Fibroblast of pulmonary artery (primary cell): ENCODE measurements at regions not wholly inside any gene's neighbourhood (a gene's known extent, or its start where the extent isn't known, plus 50 kb on each side); places are given as distances from the start of the nearest gene placed in this dataset.

ENCODE experiments used
- DNase-seq: peaks from one replicate; pipeline ENCODE4 v3.0.0-alpha.2; 2010; ENCODE audit warnings: low read depth
- H3K4me3 ChIP-seq: replicated peaks from 2 replicates; pipeline ENCODE4 v1.5.1; 2011; ENCODE audit warnings: low read depth, mild to moderate bottlenecking, control low read depth, low read length, moderate library complexity
- TF ChIP-seq, protein P1 (sequence below): IDR thresholded peaks from 2 replicates; pipeline ENCODE4 v1.5.1; 2011; ENCODE audit warnings: mild to moderate bottlenecking, control low read depth, low read length, inconsistent platforms; ENCODE audit errors: missing control alignments

GRCh38 chr16:87107201-87107600 lies 210.0 kb downstream of the C16orf95 start:
- TF ChIP-seq, protein P1, sequence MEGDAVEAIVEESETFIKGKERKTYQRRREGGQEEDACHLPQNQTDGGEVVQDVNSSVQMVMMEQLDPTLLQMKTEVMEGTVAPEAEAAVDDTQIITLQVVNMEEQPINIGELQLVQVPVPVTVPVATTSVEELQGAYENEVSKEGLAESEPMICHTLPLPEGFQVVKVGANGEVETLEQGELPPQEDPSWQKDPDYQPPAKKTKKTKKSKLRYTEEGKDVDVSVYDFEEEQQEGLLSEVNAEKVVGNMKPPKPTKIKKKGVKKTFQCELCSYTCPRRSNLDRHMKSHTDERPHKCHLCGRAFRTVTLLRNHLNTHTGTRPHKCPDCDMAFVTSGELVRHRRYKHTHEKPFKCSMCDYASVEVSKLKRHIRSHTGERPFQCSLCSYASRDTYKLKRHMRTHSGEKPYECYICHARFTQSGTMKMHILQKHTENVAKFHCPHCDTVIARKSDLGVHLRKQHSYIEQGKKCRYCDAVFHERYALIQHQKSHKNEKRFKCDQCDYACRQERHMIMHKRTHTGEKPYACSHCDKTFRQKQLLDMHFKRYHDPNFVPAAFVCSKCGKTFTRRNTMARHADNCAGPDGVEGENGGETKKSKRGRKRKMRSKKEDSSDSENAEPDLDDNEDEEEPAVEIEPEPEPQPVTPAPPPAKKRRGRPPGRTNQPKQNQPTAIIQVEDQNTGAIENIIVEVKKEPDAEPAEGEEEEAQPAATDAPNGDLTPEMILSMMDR, result no peak
- no peak overlapping the region for H3K4me3 ChIP-seq

DNA sequence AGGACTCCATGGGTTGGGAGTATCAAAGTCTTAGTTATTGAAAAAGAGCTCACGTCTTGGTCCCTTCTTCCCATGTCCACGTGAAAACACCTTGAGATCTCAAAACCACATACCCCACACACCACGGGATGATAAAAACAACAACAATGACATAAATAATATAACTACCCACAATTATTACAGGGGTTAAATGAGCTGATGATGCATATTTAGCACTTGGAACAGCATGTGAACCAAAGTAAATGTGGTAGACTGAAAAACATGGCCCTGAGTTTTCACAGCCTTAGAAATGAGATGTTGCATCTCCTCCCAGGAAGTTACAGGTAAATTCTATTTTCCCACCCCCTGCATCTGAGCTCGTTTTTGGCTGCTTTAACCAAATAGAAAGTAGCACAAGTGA lies 208.9 kb downstream of the C16orf95 start:
- no peak overlapping the region for H3K4me3 ChIP-seq
- TF ChIP-seq, protein P1, result no peak
- no peak for DNase-seq

More at GRCh38 chr16:87107201-87107600, 210.0 kb downstream of the C16orf95 start:
- no peak for DNase-seq

- no peak for DNase-seq
- H3K4me3 ChIP-seq, result no peak overlapping the region
- TF ChIP-seq, protein P1, result no peak
Observed at GRCh38 chr16:87108941-87109340, 208.3 kb downstream of the C16orf95 start.

DNA sequence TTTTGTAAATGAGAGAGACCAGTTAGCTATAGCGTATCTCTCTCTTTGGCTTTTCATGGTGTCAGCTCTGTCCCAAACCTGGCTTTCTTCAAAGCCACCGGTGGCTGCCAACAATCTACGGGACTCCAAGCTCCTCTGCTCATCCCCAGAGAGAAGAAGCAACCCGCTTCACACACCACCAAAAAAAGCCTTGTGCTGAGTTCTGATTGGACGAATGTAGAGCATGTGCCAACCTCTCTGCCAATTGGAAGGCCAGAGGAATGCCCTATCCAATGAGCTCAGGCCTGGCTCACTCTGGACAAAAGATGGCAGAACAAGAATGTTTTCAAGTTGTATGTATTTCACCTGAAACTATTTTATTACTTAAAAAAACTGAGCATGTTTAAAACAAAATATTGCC lies 202.4 kb downstream of the C16orf95 start:
- TF ChIP-seq, protein P1, result no peak
- no peak for DNase-seq
- H3K4me3 ChIP-seq, result no peak overlapping the region

GRCh38 chr16:87115646-87116045 lies 201.5 kb downstream of the C16orf95 start:
- TF ChIP-seq, protein P1, result no peak
- DNase-seq, result no peak
- H3K4me3 ChIP-seq, result no peak overlapping the region

GRCh38 chr16:87117936-87118335 lies 199.3 kb downstream of the C16orf95 start:
- H3K4me3 ChIP-seq, result no peak overlapping the region
- DNase-seq, result no peak
- TF ChIP-seq, protein P1, result no peak

DNA sequence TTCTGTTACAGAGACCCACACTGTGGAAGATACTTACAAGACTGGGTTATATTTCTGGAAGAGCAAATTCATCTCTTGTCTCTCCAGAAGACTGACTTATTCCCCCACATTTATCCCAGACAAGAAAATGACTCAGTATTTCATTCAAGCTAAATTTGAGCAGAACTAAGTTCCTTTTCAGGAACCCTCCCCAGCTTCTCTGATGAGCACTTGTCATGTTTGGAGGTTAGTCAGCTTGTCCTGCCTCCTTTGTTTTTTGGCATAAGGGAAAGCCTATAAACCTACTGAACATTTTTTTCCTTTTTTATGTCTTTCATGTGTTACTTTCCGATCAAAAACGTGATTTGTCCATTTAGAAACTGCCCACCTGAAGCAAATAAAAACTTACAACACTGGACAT lies 198.0 kb downstream of the C16orf95 start:
- DNase-seq, result no peak
- H3K4me3 ChIP-seq, result no peak overlapping the region
- TF ChIP-seq, protein P1, result no peak
